OCI-LY7 (cell line): ENCODE measurements at regions not wholly inside any gene's neighbourhood (a gene's known extent, or its start where the extent isn't known, plus 50 kb on each side); places are given as distances from the start of the nearest gene placed in this dataset.

Experiments used
- EZH2phosphoT487 ChIP-seq: fragments of 200-600 bp; sonication (generic); IDR thresholded peaks from 2 replicates; pipeline ENCODE4 v1.6.1; 2018; ENCODE audit warnings: low read depth, borderline replicate concordance, mild to moderate bottlenecking, mixed run types, antibody characterized with exemption, low read length, moderate library complexity, mixed read lengths
- TF ChIP-seq, protein P1 (sequence below): fragments of 200-600 bp; sonication (generic); conservative IDR thresholded peaks from 2 replicates; pipeline ENCODE4 v1.5.1; 2014; ENCODE audit warnings: mild to moderate bottlenecking, antibody characterized with exemption, low read length, moderate library complexity, mixed read lengths

DNA sequence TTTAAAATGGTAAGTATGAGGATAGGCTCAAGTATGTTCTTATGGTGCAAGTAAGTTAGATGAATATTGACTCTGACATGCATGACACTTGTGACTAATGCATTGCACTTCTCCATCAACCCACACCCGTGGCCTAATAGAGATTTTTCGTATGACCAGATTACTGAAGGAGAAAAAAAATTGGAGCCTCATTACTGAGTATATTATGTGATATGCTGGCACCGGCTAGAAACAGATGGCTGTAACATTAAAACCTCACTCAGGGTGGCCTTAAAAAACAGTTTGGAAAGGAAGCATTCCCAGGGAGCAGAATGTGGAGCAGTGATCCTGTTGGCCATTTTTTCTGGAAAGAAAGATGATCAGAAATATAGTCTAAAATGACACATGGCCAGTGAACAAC, 766.4 kb downstream of the PRELID2 start:
- TF ChIP-seq, protein P1, sequence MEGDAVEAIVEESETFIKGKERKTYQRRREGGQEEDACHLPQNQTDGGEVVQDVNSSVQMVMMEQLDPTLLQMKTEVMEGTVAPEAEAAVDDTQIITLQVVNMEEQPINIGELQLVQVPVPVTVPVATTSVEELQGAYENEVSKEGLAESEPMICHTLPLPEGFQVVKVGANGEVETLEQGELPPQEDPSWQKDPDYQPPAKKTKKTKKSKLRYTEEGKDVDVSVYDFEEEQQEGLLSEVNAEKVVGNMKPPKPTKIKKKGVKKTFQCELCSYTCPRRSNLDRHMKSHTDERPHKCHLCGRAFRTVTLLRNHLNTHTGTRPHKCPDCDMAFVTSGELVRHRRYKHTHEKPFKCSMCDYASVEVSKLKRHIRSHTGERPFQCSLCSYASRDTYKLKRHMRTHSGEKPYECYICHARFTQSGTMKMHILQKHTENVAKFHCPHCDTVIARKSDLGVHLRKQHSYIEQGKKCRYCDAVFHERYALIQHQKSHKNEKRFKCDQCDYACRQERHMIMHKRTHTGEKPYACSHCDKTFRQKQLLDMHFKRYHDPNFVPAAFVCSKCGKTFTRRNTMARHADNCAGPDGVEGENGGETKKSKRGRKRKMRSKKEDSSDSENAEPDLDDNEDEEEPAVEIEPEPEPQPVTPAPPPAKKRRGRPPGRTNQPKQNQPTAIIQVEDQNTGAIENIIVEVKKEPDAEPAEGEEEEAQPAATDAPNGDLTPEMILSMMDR = no peak
- TF ChIP-seq EZH2phosphoT487 = no peak
